ENCODE measurements at regions not wholly inside any gene's neighbourhood (a gene's known extent, or its start where the extent isn't known, plus 50 kb on each side); places are given as distances from the start of the nearest gene placed in this dataset.
A peak's percentile ranks its signal among the peaks of the same experiment; 100 is the strongest.

DNA sequence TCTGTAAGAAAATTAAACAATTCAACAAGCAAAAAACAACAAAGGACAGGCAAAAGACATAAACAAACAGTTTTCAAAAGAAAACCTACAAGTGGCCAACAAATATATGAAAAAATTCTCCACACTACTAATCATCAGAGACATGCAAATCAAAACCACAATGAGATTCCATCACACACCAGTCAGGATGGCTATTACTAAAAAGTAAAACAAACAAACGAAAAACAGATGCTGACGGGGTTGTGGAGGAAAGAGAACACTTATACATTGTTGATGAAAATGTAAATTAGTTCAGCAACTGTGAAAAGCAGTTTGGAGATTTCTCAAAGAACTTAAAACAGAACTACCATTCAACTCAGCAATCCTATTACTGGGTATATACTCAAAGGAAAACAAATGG lies 537.6 kb downstream of the HDGFL1 start:
- DNase-seq (ENCODE audit: low spot score), result no peak

- DNase-seq (ENCODE audit: low spot score), result no peak
Observed at GRCh38 chr6:23111984-23112383, 542.6 kb downstream of the HDGFL1 start.

DNA sequence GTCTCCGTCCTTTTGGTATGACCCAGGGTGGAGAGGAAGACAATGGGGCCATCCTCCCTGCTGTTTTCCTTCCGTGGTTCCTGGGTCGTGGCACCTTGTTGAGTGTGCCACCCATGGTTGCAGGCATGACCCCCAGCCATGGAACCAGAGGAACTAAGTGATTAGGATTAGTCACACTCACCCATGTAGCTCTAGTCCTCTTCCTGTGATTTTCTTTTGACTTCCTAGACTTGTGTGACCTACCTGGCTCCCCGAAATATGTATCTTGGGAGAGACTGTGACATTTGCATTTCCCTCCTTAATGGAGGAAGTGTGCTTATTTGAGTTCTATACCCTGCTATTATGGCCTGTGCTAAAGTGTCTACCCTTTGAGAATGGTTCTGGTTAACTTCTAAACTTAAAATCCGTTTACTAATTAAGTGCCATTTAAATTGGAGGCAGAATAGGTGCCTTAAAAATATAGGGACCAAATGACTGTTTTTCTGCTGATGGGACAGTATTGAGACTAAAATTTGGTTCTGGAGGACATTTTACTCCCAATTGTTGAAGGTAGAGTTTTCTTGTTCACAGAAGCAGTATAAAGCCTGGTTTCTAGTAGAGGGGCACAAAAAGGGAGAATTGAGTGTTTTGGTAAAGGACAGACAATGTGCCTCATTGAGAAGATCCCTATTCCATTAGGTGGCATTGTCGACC lies 545.6 kb downstream of the HDGFL1 start:
- no peak for DNase-seq (ENCODE audit: low spot score)

- DNase-seq (ENCODE audit: low spot score), result no peak
Observed at GRCh38 chr6:23137611-23138010, 568.2 kb downstream of the HDGFL1 start.

GRCh38 chr6:23140871-23141270 lies 571.5 kb downstream of the HDGFL1 start:
- no peak for DNase-seq (ENCODE audit: low spot score)

GRCh38 chr6:23145781-23146180 lies 576.4 kb downstream of the HDGFL1 start:
- DNase-seq (ENCODE audit: low spot score), result peak; percentile 37

DNA sequence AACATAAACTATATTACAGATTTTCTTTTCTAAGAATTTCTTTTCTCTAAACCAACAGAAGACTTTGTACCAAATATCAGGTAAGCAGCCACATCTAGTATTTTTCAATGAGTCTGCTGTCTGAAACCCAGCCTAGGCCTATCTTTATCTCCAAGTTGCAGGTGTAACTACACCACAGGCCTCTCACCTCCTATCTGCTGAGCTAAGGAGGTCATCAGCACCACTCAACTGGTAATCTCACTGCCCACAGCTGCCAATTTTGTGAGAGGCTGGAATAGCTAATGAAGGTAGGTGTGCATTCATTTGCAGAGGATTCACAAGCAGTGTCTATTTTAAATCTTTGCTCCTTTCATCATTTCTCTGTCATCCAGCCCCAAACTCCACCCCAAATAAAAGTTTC lies 584.8 kb downstream of the HDGFL1 start:
- no peak for DNase-seq (ENCODE audit: low spot score)

DNA sequence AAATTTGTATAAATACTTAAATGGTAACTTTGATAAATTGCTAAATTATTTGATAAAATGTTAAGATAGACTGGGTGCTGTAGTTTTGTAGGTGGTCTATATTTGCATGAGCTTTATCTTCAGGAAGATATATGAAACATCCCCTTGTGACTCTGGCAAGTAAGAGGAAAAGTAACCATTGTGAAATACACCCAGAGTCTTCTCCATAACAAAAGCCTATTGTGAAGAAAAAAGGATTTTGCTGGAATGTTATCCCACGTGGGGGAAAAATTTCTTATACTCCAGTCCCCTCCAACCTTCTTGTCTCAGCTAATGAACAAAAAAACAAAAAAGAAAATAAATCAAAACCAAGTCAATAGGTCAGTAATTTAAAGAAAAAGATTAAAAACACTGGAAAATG lies 600.7 kb downstream of the HDGFL1 start:
- no peak for DNase-seq (ENCODE audit: low spot score)

DNA sequence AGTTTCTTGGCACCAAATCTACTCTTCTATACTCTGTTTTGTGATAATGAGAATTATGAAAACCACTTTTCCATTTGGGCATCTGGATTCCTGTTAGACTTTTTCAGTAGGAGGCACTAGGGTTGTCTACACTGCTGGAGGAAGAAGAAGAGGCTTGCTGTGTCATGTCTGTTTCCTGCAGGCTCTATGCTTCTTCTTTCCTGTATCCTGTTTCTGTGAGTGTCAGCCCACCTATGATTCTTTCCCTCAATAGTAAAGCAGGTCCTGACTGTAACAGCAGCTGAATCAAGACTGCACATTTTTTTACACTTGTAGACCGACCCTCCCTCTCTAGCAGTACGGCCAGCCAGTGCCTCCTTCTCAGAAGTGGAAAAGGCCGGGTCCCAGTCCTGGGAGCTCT lies 603.9 kb downstream of the HDGFL1 start:
- no peak for DNase-seq (ENCODE audit: low spot score)

DNA sequence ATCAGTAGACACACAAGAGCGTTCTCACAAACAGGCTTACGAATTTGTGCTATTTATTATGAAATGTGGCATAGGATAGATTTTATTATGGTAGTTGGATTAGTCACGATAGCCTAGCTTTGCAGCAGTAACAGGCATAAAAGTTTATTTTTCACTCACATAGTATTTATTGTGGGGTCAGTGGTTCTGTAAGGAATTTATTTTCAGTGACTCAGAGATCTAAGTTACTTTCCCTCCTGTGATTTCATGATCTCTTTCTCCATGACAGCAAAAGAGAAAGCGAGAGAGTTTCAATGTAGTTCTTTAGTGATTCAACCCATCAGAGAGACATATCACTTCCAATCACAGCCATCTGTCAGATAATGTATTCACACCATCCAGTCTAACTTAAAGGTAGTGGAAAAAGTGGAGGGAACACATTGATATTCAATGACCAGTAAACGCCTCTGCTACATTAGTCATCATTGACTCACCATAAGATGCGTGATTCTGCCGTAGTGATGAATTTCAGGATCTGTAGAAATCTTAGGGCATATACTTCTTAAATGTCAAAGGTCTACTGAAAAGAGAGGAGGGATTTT lies 605.5 kb downstream of the HDGFL1 start:
- DNase-seq (ENCODE audit: low spot score), result no peak

- DNase-seq (ENCODE audit: low spot score), result no peak
Observed at GRCh38 chr6:23175391-23175790, 606.0 kb downstream of the HDGFL1 start.

DNA sequence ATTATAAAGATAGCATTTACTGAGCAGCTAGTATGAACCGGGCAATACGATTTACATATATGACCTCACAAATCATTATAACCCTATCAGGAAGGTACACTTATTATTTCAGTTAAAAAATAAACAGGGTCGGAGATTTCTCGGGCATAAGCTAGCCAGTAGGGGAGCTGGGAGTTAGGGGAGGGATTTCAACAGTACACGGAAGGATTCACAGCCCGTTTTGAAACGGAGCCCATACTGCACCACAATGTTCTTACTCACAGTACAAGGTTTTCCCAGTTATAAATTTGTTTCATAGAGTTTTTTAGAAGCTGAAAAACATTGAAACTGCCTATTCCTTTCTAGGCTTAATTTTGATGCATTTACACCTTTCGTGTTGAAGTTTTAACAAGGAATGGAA lies 607.1 kb downstream of the HDGFL1 start:
- DNase-seq (ENCODE audit: low spot score), result no peak

DNA sequence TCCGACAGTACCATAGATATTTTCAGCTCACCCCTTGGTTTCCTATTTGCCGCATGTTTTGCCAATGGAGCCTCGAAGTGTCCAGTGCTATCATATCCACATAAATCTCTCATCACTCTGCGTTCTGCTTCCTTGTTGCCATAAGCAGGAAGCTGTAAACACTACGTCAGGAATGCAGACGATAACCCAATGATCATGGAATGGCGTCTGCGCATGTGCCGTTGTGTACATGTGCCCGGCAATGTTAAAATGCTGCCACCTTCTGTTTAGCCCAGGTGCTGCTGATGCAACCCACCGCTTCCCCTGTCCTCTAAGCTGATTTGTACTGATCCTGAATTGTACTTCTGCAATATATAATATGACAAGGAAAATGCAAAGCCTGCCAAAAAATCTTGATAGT lies 607.5 kb downstream of the HDGFL1 start:
- DNase-seq (ENCODE audit: low spot score), result peak; percentile 16

- DNase-seq (ENCODE audit: low spot score), result no peak
Observed at GRCh38 chr6:23177806-23178205, 608.4 kb downstream of the HDGFL1 start.

DNA sequence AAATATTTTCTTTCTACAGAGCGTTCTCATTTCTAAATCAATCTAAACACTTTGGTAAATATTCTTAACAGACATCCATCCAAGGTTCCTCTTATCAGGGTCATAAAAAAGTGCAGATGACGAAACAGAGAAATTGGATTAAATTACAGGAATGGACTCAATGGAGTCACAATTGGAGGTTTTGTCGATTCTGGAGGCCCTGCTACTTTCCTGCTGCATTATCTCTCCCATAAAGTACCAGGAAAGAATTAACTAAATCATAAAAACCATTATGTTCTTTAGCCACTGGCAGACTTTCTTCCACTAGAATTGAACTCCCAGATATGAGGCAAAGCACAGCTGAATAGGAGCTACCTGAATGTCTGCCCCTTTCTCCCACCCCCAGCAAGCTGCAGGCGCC lies 610.6 kb downstream of the HDGFL1 start:
- DNase-seq (ENCODE audit: low spot score), result peak; percentile 32

DNA sequence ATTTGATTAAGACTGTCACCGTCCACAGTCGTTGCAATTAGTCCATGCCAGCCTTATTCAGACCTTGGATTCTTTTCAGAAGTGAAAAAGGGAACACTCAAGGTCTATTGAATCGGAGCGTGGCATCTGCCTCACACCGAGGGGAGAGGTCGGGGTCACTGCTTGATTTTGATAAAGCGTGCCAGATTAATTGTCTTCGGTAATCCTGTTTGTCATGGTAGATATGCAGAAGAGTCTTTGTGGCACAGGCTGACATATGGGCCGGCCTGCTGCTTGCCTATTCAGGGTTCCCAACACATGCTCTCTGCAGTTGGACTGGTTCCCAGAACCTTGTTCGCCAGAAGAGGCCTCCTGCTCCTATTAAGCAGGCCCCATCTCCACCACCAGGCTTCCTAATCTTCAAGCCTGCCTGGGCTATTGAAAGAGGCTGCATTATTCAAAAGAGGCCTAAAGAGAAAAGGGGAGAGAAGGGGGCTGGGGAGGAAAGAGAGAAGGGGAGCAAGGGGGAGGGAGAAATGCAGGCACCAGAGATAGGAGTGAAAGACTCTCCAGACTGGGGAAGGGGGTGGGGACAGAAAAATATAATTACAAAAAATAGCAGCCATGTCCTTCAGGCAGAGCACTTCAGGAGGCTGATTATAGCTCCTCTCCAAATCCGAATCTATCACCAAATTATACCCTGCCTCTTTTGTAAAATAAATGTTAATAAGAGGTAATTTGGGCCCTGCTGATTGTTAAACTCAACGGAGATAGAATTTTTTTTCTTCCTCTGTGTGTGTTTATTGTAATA lies 611.3 kb downstream of the HDGFL1 start:
- peak; percentile 71 for DNase-seq (ENCODE audit: low spot score)

DNA sequence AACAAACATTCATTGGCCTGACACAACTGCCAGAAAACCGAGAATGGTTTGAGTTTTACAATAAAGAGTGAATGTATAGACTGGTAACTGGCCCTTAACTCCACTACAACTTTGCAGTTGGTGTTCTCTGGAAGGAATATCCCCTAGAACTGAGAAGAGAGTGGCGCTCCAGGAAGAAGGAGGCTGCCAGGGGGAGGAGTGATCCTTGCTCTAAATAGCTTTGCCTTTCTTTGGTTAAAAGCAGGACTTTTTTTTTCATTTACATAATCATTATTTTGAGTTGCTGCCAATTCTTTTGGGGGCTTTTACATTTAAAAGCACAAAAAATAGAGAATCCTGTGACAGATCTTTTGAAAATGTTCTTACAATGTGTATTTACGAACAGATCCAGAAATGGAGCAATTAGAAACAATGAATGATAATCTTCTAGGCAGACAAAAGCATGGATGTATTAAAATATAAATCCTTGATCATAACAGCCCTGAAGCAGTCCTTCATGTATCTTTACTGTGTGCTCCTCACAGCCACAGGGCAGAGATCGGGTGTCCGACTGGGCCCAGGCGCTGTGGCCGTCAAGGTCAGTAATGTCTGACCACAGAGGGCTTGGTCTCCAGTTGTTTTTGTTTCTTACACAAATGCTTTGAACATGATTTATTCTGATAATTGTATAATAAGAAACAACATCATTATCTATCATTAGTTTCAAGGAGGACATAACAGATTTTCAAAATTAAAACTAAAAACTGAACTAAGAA lies 612.2 kb downstream of the HDGFL1 start:
- DNase-seq (ENCODE audit: low spot score), result no peak

DNA sequence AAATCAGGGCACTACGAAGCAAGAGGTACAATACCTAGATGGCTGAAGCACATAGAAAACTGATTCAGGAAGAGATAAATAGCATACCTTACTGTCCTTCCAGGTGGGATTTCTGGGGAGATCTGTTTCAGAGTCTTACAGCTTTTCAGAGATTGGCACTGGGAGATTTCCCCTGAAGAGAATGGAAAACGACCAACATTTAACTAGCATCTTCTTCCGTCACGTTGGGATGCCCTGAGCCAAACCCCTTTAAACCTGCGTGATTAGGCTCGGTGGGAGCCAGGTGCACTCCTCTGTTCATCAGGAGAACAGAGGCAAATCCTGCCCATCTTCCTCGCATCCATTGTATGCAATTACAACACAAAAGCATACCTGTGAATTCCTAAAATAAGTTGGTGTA lies 614.5 kb downstream of the HDGFL1 start:
- DNase-seq (ENCODE audit: low spot score), result no peak

- DNase-seq (ENCODE audit: low spot score), result no peak
Observed at GRCh38 chr6:23184351-23184750, 615.0 kb downstream of the HDGFL1 start.

DNA sequence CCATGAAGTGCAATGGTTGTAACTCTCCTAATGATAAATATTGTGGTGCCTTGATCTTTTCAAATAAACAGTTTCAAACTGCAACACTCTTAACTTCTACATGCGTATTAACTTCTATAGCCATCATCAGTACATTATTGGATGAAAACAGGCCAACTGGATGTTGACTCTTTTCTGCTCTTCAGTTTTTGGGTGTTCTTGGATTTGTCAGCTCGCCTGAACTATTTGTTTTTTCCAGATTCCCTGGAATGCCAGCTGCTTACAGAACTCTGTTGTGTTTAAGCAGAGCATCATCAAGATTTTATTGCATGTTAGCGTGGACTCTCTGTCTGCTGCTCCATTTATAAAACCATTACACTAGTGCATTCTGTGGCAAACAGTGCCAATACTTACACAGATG lies 626.1 kb downstream of the HDGFL1 start:
- no peak for DNase-seq (ENCODE audit: low spot score)

DNA sequence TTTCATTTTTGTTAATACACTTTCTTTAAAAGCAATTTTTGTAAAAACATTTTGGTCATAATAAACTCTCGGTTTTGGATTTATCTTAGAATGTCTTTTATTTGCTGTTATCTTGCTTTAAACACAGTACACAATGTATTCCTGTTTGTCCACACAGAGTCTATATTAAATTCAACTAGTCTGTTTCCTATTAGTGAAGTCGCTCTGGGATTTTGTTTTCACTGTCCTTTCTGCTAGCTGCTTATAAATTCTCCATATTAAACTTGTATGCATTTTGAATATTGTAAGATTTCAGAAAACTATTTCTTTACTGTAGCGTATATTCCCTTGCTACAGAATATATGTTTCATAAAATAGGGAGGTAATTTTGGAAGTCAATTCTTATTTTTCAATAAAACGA lies 630.2 kb downstream of the HDGFL1 start:
- DNase-seq (ENCODE audit: low spot score), result no peak

DNA sequence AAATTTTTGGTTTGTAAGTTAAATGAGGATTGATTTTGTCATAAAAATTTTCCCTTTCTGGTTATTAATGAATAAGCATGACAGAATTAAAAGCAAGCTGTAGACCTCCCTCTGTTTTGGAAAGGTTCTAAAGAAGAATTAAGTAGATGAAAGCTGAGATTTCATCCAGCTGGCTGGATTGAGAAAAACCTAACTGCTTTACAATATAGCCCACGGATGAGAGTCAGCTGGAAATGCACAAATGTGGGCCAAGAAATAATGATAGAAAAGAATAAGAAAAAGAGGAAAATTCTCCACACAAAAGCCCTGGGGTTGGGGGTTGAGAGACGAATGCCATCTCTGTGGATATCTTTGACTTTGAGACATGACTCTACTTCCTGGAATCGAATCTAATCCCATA lies 631.6 kb downstream of the HDGFL1 start:
- DNase-seq (ENCODE audit: low spot score), result no peak
